PC-9 (cell line): ENCODE measurements at regions not wholly inside any gene's neighbourhood (a gene's known extent, or its start where the extent isn't known, plus 50 kb on each side); places are given as distances from the start of the nearest gene placed in this dataset.
"Not testable (repeated sequence)": the region's sequence is repeated elsewhere in the genome, so short reads cannot be mapped to it uniquely, and the experiment has no call there.

Experiments
- BruUV-seq: library from RNA; stranded (reverse); fragments of 400-500 nt; replicated peaks from 2 replicates; lab custom pipeline; 2021; lab: Mats Ljungman, UMichigan
- CTCF ChIA-PET: fragments of 300-600 bp; sonication (Branson Sonifier 250); formaldehyde crosslinking; loops from one replicate; lab custom pipeline; 2022; ENCODE audit warnings: antibody characterized with exemption; lab: Charles Lee
- POLR2A ChIA-PET: fragments of 300-600 bp; sonication (Branson Sonifier 250); formaldehyde crosslinking; loops from one replicate; lab custom pipeline; 2022; ENCODE audit warnings: antibody characterized with exemption; ENCODE audit not compliant: unreplicated experiment; lab: Charles Lee
- DNase-seq, 2 experiments: peaks; one replicate each; pipeline versions ENCODE4 v3.0.0 to v3.0.0-alpha.2; 2015 to 2022; ENCODE audit warnings: mixed read lengths in 1 of 2
- H2AFZ ChIP-seq: fragments of 200-600 bp; sonication (generic); 2 replicates; pipeline ENCODE4 v1.8.1; 2017; ENCODE audit warnings: antibody characterized with exemption
- H3F3A ChIP-seq: fragments of 200-600 bp; sonication (generic); 2 replicates; pipeline ENCODE4 v1.8.1; 2017; ENCODE audit warnings: antibody characterized with exemption, mild to moderate bottlenecking, low read depth; ENCODE audit not compliant: insufficient read depth
- H3K27ac ChIP-seq: fragments of 200-600 bp; sonication (generic); 2 replicates; pipeline ENCODE4 v1.6.1; 2016; ENCODE audit warnings: mixed run types
- H3K27me3 ChIP-seq: fragments of 200-600 bp; sonication (generic); 2 replicates; pipeline ENCODE4 v1.6.1; 2016; ENCODE audit warnings: low read depth, mixed run types; ENCODE audit not compliant: insufficient read depth
- H3K36me3 ChIP-seq: fragments of 200-600 bp; sonication (generic); 2 replicates; pipeline ENCODE4 v1.6.1; 2016; ENCODE audit warnings: low read depth, mixed run types
- H3K4me1 ChIP-seq: fragments of 200-600 bp; sonication (generic); replicated peaks from 2 replicates; pipeline ENCODE4 v1.6.1; 2016; ENCODE audit warnings: mixed run types; ENCODE audit not compliant: insufficient read depth
- H3K4me2 ChIP-seq: fragments of 200-600 bp; sonication (generic); 2 replicates; pipeline ENCODE4 v1.6.1; 2017; ENCODE audit warnings: mixed run types
- H3K4me3 ChIP-seq: fragments of 200-600 bp; sonication (generic); 2 replicates; pipeline ENCODE4 v1.6.1; 2016; ENCODE audit warnings: mixed run types
- H3K79me2 ChIP-seq: fragments of 200-600 bp; sonication (generic); 2 replicates; pipeline ENCODE4 v1.6.1; 2017; ENCODE audit warnings: low read depth, mixed run types
- H3K9me2 ChIP-seq: fragments of 200-600 bp; sonication (generic); 2 replicates; pipeline ENCODE4 v1.8.1; 2017; ENCODE audit warnings: mild to moderate bottlenecking; ENCODE audit not compliant: insufficient read depth
- H3K9me3 ChIP-seq: fragments of 200-600 bp; sonication (generic); 2 replicates; pipeline ENCODE4 v1.8.1; 2016; ENCODE audit warnings: low read depth; ENCODE audit not compliant: insufficient read depth
- H4K20me1 ChIP-seq: fragments of 200-600 bp; sonication (generic); 2 replicates; pipeline ENCODE4 v1.8.1; 2017; ENCODE audit not compliant: insufficient read depth
- EZH2 ChIP-seq: fragments of 200-600 bp; sonication (generic); IDR thresholded peaks from 2 replicates; pipeline ENCODE4 v1.8.0; 2017; ENCODE audit warnings: antibody characterized with exemption, low read depth
- intact Hi-C: fragments of 100-400 bp; cut with micrococcal nuclease; formaldehyde crosslinking; loops from one replicate; pipeline ENCODE4 v1.10.0; 2022; ENCODE audit not compliant: unreplicated experiment
- TF ChIP-seq, protein P1 (sequence below): fragments of 200-600 bp; sonication (generic); conservative IDR thresholded peaks from 2 replicates; pipeline ENCODE4 v1.6.1; 2017; ENCODE audit warnings: mixed run types, antibody characterized with exemption, mild to moderate bottlenecking, moderate library complexity

GRCh38 chr13:106083620-106084350, 451.7 kb downstream of the EFNB2 start:
- Histone ChIP-seq H3K79me2 (no peaks in the 10 kb centered on the region), H3K36me3 (no peaks in the 10 kb centered on the region), H3K9me2 (no peaks in the 10 kb centered on the region), H3F3A (no peaks in the 10 kb centered on the region), H3K4me3 (no peak overlapping the region), H3K27ac (no peak overlapping the region), H2AFZ (no peak overlapping the region), H3K4me1 (no peaks in the 10 kb centered on the region), H3K27me3 (no peaks in the 10 kb centered on the region), H3K4me2 (no peak overlapping the region), H4K20me1 (no peaks in the 10 kb centered on the region), H3K9me3 (no peaks in the 10 kb centered on the region)
- DNase-seq: peak; percentile 25 to 44
- ChIA-PET CTCF (interaction anchor here (0.6 to 1.2 kb wide), 3 partner anchors 103 to 388 kb away, joined by 4 to 6 read pairs (median 6); no protein-coding TSS in a partner anchor), POLR2A (no interaction called here)
- TF ChIP-seq, protein P1, sequence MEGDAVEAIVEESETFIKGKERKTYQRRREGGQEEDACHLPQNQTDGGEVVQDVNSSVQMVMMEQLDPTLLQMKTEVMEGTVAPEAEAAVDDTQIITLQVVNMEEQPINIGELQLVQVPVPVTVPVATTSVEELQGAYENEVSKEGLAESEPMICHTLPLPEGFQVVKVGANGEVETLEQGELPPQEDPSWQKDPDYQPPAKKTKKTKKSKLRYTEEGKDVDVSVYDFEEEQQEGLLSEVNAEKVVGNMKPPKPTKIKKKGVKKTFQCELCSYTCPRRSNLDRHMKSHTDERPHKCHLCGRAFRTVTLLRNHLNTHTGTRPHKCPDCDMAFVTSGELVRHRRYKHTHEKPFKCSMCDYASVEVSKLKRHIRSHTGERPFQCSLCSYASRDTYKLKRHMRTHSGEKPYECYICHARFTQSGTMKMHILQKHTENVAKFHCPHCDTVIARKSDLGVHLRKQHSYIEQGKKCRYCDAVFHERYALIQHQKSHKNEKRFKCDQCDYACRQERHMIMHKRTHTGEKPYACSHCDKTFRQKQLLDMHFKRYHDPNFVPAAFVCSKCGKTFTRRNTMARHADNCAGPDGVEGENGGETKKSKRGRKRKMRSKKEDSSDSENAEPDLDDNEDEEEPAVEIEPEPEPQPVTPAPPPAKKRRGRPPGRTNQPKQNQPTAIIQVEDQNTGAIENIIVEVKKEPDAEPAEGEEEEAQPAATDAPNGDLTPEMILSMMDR: peak; percentile 68
- no peak for TF ChIP-seq EZH2
- intact Hi-C loops: loop anchor here (5.0 kb wide), 1 partner anchor 449 kb away; no protein-coding TSS in a partner anchor
- no TSS peak for BruUV-seq

GRCh38 chr13:106081221-106081620, 454.2 kb downstream of the EFNB2 start:
- H4K20me1 ChIP-seq, H3K27me3 ChIP-seq, H2AFZ ChIP-seq, H3K4me2 ChIP-seq, H3K4me3 ChIP-seq, H3K79me2 ChIP-seq, DNase-seq, CTCF ChIA-PET, BruUV-seq, H3K36me3 ChIP-seq, H3F3A ChIP-seq, H3K4me1 ChIP-seq, H3K9me3 ChIP-seq, H3K27ac ChIP-seq, H3K9me2 ChIP-seq: not testable (repeated sequence)
- POLR2A ChIA-PET: interaction anchor here (0.7 kb wide), 1 partner anchor 1823 kb away, joined by 3 read pairs; no protein-coding TSS in a partner anchor
- intact Hi-C loops: loop anchor here (5.0 kb wide), 1 partner anchor 451 kb away; no protein-coding TSS in a partner anchor

DNA sequence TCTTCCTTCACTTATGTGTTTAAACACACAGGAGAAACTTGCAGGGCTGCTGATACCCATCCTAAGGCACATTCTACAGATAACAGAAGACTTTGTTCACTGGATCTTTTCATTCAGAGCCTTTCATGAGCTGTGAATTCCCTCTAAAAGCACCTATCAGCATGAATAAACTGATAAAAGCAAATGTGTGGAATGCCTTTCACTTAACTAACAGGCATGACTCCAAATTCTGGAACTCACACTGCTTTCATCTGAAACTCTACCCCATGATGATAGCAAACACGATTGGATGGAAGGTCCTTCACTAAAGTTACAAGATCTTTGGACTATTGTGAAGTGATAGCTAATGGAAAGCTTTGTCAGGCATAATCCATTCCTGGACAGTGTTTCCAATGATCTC, 457.3 kb downstream of the EFNB2 start:
- H3K79me2 ChIP-seq: no peaks in the 10 kb centered on the region

More for the DNA sequence above, 457.3 kb downstream of the EFNB2 start:
- ChIA-PET POLR2A (no interaction called here), CTCF (no interaction called here)
- H3K9me2 ChIP-seq: no peaks in the 10 kb centered on the region
- no peaks in the 10 kb centered on the region for H3K27me3 ChIP-seq
- no peaks in the 10 kb centered on the region for H3K9me3 ChIP-seq
- H3K4me1 ChIP-seq: no peaks in the 10 kb centered on the region
- TF ChIP-seq, protein P1: no peak
- TF ChIP-seq EZH2: no peak
- no peak overlapping the region for H3K27ac ChIP-seq
- H3F3A ChIP-seq: no peaks in the 10 kb centered on the region
- no peaks in the 10 kb centered on the region for H3K36me3 ChIP-seq
- no peak overlapping the region for H3K4me3 ChIP-seq
- BruUV-seq: no TSS peak
- H2AFZ ChIP-seq: no peak overlapping the region
- no peak overlapping the region for H3K4me2 ChIP-seq
- H4K20me1 ChIP-seq: no peaks in the 10 kb centered on the region
- intact Hi-C loops: no loop called here
- DNase-seq: no peak
